ENCODE measurements at regions not wholly inside any gene's neighbourhood (a gene's known extent, or its start where the extent isn't known, plus 50 kb on each side); places are given as distances from the start of the nearest gene placed in this dataset.

DNA sequence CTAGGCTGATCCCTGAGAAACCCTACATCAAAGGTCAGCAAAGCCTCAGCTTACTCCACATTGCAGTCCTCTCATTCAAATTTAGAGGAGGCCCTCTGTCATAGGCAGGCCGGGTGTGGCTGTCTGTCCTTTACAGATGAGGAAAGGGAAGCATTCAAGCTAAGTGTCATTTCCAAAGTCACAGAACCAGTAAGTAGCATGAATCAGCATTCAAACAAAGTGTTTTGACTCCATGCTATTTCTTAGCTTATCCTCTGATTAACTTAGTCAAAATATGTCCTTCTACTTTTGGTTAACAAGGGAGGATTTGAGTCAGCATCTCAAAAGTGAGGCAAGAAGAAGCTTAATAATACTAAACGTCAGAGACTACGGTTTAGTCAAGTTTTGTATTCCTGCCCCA lies 409.0 kb upstream of the POU3F3 start:
- no peak overlapping the region for H3K4me3 ChIP-seq (ENCODE audit: low read length)
- H4K20me1 ChIP-seq (ENCODE audit: insufficient read depth, low read length): no peaks in the 10 kb centered on the region
- no peaks in the 10 kb centered on the region for H3K9me2 ChIP-seq (replicated peaks; ENCODE audit: insufficient read depth, low read length)
- no peak for DNase-seq
- no peaks in the 10 kb centered on the region for H3K9me3 ChIP-seq (replicated peaks; ENCODE audit: insufficient read depth, low read length)
- H3K9ac ChIP-seq (ENCODE audit: low read length): no peak overlapping the region
- no peak overlapping the region for H3K4me2 ChIP-seq (ENCODE audit: low read depth, low read length)
- H2AFZ ChIP-seq (ENCODE audit: low read length): no peak overlapping the region
- H3K4me1 ChIP-seq (ENCODE audit: low read length): no peaks in the 10 kb centered on the region
- TF ChIP-seq EZH2 (optimal IDR thresholded peaks at IDR 0.05; ENCODE audit: low read depth, low read length) (no peak), EZH2phosphoT487 (IDR thresholded peaks at IDR 0.05; ENCODE audit: low read length) (no peak), CTCF (IDR thresholded peaks at IDR 0.05; ENCODE audit: low read length) (no peak)
- H3K27me3 ChIP-seq (replicated peaks; ENCODE audit: insufficient read depth, low read length): no peaks in the 10 kb centered on the region
- no peaks in the 10 kb centered on the region for H3K36me3 ChIP-seq (replicated peaks; ENCODE audit: insufficient read depth, low read length)
- no peaks in the 10 kb centered on the region for H3F3A ChIP-seq (ENCODE audit: insufficient read depth, low read length)
- no peaks in the 10 kb centered on the region for H3K79me2 ChIP-seq (ENCODE audit: low read length)
- no peak overlapping the region for H3K27ac ChIP-seq (ENCODE audit: low read length)

DNA sequence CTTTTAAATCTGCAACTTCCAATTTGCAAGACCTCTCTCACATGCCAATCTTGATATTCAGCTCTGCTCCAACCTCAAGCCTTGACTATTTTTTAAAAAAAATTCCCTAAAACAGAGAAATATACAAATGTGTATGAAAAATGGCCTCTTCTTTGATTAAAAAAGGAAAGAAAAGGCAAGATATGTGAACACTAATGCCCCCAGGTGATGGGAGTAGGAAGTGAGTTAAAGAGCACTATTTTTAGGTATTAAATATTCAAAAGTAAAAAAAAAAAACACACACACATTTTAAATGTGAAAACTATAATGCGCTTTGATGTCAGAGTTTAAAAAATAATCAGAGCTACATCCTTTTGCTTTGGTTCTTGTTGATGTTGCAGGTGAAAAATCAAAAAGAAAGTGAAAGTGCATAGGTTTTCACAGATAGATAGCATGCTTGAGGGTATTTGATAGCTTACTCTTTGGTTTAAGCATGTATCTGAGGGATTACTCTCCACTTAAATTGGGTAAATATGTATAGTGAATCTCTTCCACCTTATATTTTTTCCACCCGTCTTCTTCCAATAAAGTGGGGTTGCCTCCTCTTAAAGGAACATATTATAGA lies 406.0 kb upstream of the POU3F3 start:
- Histone ChIP-seq H3K36me3 (replicated peaks; ENCODE audit: insufficient read depth, low read length) (no peaks in the 10 kb centered on the region), H3K9me3 (replicated peaks; ENCODE audit: insufficient read depth, low read length) (no peaks in the 10 kb centered on the region), H4K20me1 (ENCODE audit: insufficient read depth, low read length) (no peaks in the 10 kb centered on the region), H3K4me3 (ENCODE audit: low read length) (no peak overlapping the region), H2AFZ (ENCODE audit: low read length) (peak overlapping the region; percentile 42; the same call in 1 of the 2 replicates), H3K4me2 (ENCODE audit: low read depth, low read length) (peak overlapping the region; percentile 4; the same call in 1 of the 2 replicates), H3K79me2 (ENCODE audit: low read length) (no peaks in the 10 kb centered on the region), H3K27ac (ENCODE audit: low read length) (no peak overlapping the region), H3K27me3 (replicated peaks; ENCODE audit: insufficient read depth, low read length) (no peaks in the 10 kb centered on the region), H3F3A (ENCODE audit: insufficient read depth, low read length) (no peaks in the 10 kb centered on the region), H3K9ac (ENCODE audit: low read length) (no peak overlapping the region), H3K4me1 (ENCODE audit: low read length) (no peaks in the 10 kb centered on the region), H3K9me2 (replicated peaks; ENCODE audit: insufficient read depth, low read length) (no peaks in the 10 kb centered on the region)
- TF ChIP-seq CTCF (IDR thresholded peaks at IDR 0.05; ENCODE audit: low read length) (peak; percentile 29), EZH2 (optimal IDR thresholded peaks at IDR 0.05; ENCODE audit: low read depth, low read length) (no peak)
- peak; percentile 43 for DNase-seq

GRCh38 chr2:104448661-104449440 lies 405.1 kb upstream of the POU3F3 start:
- Histone ChIP-seq H3K79me2 (ENCODE audit: low read length) (no peaks in the 10 kb centered on the region), H3K36me3 (replicated peaks; ENCODE audit: insufficient read depth, low read length) (no peaks in the 10 kb centered on the region), H2AFZ (ENCODE audit: low read length) (no peak overlapping the region), H3K9me3 (replicated peaks; ENCODE audit: insufficient read depth, low read length) (no peaks in the 10 kb centered on the region), H3K9me2 (replicated peaks; ENCODE audit: insufficient read depth, low read length) (no peaks in the 10 kb centered on the region), H3K4me1 (ENCODE audit: low read length) (no peaks in the 10 kb centered on the region), H3K4me2 (ENCODE audit: low read depth, low read length) (no peak overlapping the region), H3K9ac (ENCODE audit: low read length) (no peak overlapping the region), H3K27ac (ENCODE audit: low read length) (no peak overlapping the region), H3F3A (ENCODE audit: insufficient read depth, low read length) (no peaks in the 10 kb centered on the region), H4K20me1 (ENCODE audit: insufficient read depth, low read length) (no peaks in the 10 kb centered on the region), H3K4me3 (ENCODE audit: low read length) (no peak overlapping the region), H3K27me3 (replicated peaks; ENCODE audit: insufficient read depth, low read length) (no peaks in the 10 kb centered on the region)
- TF ChIP-seq CTCF (IDR thresholded peaks at IDR 0.05; ENCODE audit: low read length) (no peak), EZH2 (optimal IDR thresholded peaks at IDR 0.05; ENCODE audit: low read depth, low read length) (no peak), EZH2phosphoT487 (IDR thresholded peaks at IDR 0.05; ENCODE audit: low read length) (no peak)
- no peak for DNase-seq

Measured in MM.1S (cell line).